ENCODE measurements at regions not wholly inside any gene's neighbourhood (a gene's known extent, or its start where the extent isn't known, plus 50 kb on each side); places are given as distances from the start of the nearest gene placed in this dataset.

DNA sequence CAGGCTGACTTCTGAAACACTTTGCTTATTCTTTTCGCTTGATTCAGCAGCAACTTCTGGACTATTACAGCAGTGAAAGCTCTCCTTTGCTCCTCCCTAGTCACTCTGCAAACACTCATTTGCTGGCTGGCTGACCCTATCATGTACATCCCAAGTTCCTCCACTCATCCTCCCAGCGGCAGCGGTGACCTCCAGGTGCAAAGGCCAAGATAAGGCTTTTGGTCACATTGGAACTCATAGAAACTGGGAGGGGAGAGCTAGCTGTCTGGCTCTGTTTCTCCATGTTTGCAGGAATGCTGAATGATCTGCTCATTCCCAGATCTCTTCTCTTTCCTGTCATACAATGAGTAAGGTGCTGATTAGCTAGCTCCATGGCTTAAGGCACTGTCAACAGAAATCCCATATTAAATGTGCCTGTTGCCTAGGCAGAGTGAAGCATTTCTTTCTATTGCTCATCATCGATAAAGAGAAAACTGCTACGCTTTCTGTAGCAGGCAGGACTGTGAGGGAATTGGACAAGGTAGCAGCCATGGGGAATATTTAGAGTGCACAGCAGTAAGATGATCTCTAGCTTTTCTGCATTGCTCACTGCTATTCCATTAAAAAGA lies 250.5 kb upstream of the PDE4D start:
- Histone ChIP-seq H3K27me3 (ENCODE audit: insufficient read depth, low read length) (no peaks in the 10 kb centered on the region), H3K4me3 (ENCODE audit: low read length) (no peak overlapping the region), H3K4me1 (ENCODE audit: insufficient read depth, low read length) (no peaks in the 10 kb centered on the region), H3K9me3 (ENCODE audit: low read depth, low read length) (peaks cover under 1% of the 10 kb centered on the region)

DNA sequence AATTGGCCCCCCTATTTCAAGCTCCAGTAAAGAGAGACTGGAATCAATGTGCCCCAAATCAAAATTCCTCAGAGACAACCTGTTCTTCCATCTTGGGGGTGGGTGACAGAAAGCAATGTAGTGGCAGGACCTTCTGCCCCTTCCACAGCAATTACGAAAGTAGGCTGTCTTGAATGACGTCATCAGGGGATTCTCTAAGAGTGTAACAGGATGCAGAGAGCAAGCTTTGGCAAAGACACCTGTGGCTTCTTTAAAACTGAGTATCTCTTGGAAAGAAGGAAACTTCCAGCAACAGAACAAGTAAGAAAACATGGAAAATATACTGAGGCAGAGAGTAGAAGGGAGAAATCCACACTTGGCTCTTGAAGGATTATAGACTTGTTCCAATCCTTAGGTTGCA lies 247.6 kb upstream of the PDE4D start:
- H3K9me3 ChIP-seq (ENCODE audit: low read depth, low read length) = no peaks in the 10 kb centered on the region
- H3K4me3 ChIP-seq (ENCODE audit: low read length) = no peak overlapping the region
- no peaks in the 10 kb centered on the region for H3K27me3 ChIP-seq (ENCODE audit: insufficient read depth, low read length)
- H3K4me1 ChIP-seq (ENCODE audit: insufficient read depth, low read length) = no peaks in the 10 kb centered on the region

DNA sequence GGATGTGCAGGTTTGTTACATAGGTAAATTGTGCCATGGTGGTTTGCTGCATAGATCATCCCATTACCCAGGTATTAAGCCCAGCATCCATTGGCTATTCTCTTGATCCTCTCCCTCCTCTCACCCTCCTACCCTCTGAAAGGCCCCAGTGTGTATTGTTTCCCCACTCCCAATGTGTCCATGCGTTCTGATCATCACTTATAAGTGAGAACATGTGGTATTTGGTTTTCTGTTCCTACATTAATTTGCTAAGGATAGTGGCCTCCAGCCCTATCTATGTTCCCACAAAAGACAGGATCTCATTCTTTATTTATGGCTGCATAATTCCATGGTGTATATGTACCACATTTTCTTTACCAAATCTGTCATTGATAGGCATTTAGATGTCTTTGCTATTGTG lies 243.3 kb upstream of the PDE4D start:
- Histone ChIP-seq H3K4me1 (ENCODE audit: insufficient read depth, low read length) (no peaks in the 10 kb centered on the region), H3K9me3 (ENCODE audit: low read depth, low read length) (no peaks in the 10 kb centered on the region), H3K4me3 (ENCODE audit: low read length) (no peak overlapping the region), H3K27me3 (ENCODE audit: insufficient read depth, low read length) (no peaks in the 10 kb centered on the region)

DNA sequence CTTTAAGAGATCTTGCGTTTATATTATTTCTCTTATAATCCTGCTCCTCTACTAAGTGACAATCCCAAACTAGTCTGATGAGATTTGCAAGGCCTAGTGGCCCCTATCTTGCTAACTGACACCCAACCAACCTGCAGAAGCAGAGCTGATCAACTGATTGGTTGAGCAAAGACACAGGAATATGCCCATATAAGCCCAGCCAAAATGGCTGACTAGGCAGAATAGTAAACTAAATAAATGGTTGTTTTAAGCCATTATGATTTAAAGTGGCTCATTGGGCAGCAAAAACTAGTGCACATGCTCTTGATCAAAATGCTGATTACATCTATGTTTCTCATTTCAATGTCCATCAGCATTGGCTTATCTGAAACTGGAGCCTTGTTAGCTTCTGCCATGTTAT lies 238.0 kb upstream of the PDE4D start:
- Histone ChIP-seq H3K4me3 (ENCODE audit: low read length) (no peak overlapping the region), H3K27me3 (ENCODE audit: insufficient read depth, low read length) (no peaks in the 10 kb centered on the region), H3K9me3 (ENCODE audit: low read depth, low read length) (no peaks in the 10 kb centered on the region), H3K4me1 (ENCODE audit: insufficient read depth, low read length) (no peaks in the 10 kb centered on the region)

DNA sequence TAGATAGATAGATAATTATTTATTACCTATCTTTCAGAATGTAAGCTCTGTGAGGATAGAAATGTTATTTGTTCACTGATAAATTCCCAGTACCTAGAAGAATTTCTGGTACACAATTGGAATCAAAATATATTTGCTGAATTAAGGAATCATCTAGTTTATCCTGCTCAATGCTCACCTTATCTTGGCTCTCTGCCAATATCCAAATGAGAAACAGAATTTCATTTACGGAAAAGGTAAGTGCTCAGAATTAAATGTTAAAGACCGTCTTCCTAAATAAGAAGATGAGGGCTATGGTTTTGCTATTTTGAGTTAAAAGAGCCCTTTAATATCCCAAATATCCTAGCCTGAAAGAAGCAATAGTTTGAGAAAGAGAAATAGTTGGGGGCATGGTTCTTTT lies 232.1 kb upstream of the PDE4D start:
- no peaks in the 10 kb centered on the region for H3K9me3 ChIP-seq (ENCODE audit: low read depth, low read length)
- no peaks in the 10 kb centered on the region for H3K27me3 ChIP-seq (ENCODE audit: insufficient read depth, low read length)
- peaks cover 6% of the 10 kb centered on the region for H3K4me1 ChIP-seq (ENCODE audit: insufficient read depth, low read length)
- H3K4me3 ChIP-seq (ENCODE audit: low read length) = no peak overlapping the region

DNA sequence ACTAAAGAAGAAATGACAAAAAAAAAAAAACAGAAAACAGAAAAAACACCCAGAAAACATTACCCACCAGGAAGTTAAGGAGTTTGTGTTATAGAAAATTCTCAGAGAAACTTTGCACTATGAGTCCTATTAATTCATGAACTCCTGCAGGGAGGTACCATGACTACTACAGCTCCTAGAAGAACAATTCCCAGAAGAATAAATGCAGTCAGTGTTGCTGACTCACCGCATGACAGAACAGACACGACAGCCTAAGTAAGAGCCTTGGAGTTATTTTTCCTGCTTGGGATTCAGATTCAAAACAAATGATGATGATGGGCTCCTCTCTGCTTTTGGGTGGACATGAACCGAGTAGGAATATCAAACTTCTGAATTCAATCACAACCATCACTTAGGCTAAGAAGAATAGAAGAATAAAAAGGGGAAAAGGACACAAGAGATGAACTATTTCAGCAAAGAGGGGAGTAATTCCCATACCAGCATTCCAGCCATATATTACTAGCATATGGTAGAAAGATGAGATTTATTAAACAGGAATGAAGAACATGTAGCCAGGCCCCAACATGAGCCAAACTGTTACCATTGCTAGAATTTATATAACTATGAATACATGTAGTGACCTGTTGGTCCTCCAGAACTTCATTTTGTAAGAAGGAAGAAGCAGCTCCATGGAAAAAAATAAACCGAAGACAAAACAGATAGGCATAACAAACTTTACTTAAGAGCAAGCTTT lies 209.6 kb upstream of the PDE4D start:
- H3K9me3 ChIP-seq (ENCODE audit: low read depth, low read length) = no peaks in the 10 kb centered on the region
- H3K27me3 ChIP-seq (ENCODE audit: insufficient read depth, low read length) = no peaks in the 10 kb centered on the region
- H3K4me1 ChIP-seq (ENCODE audit: insufficient read depth, low read length) = peaks cover 6% of the 10 kb centered on the region
- H3K4me3 ChIP-seq (ENCODE audit: low read length) = no peak overlapping the region

DNA sequence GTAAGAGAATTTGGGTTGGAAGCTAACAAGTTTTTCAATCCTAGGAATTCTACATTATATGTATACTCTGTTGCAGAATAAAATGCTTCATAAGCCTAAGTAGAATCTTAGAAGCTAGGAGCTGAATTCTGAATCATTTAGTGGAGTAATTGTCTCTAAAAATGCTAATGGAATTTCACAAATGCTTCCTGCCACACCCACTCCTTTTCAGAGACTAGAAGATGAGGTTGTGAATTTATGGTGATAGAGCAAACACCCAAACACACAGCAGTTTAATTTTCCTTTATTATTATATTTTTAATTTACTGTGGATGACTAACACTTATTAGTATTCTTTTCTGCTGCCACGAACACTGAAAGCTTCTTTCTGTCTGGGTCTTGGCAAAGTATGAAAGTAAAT lies 208.0 kb upstream of the PDE4D start:
- no peaks in the 10 kb centered on the region for H3K27me3 ChIP-seq (ENCODE audit: insufficient read depth, low read length)
- H3K9me3 ChIP-seq (ENCODE audit: low read depth, low read length) = no peaks in the 10 kb centered on the region
- H3K4me3 ChIP-seq (ENCODE audit: low read length) = no peak overlapping the region
- peaks cover 6% of the 10 kb centered on the region for H3K4me1 ChIP-seq (ENCODE audit: insufficient read depth, low read length)

DNA sequence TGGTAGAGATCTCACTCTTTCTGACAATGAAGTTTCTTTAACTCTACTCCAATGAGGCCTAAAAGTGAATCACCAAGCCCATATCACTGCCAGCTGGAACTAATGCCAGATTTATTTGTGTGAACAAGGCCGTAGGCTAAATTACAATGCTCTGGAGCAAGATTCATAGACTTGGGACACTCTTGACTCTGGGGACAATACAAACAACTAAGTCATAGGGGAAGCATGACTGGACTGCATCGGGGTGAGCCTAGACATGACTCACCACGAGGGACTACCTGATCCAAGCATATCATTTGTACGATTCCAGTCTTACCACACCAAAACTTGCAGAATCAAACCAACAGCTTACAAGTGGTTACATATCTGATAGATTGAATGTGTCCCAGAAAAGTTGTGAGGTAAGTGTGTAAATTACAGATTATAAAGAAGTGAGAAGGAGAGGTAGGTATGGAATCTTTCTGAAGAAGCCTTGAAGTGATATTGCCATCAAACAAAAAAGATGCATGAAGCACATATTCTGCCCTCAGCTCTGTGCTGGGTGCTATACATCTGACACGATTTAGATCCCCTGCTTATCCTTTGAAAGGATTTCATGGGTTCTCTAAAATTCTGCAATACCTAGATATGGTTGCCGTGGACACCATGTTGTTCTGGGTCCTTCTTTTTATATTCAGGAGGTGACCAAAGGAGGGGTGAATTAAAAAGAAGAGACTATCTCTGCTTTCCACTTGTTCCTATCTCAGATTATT lies 199.3 kb upstream of the PDE4D start:
- H3K9me3 ChIP-seq (ENCODE audit: low read depth, low read length) = peaks cover 12% of the 10 kb centered on the region
- no peak overlapping the region for H3K4me3 ChIP-seq (ENCODE audit: low read length)
- H3K27me3 ChIP-seq (ENCODE audit: insufficient read depth, low read length) = no peaks in the 10 kb centered on the region

DNA sequence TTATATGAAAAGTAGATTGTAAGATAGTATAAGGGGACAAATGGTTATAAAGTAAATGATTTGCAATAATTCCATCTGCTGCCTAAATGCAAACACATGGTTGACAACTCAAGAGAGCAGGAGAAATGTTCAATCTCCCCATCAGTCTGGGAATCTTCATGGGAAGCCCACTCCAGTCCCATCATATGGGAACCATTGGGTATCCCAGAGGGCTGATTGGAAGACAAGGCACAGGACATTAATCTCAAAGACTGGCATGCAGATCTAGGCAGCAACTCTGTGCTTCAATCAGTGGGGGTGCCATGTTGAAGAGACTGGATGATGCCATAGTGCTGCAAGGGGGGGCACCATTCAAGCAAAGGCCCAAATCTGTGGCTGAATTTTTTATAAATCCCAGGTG lies 193.1 kb upstream of the PDE4D start:
- Histone ChIP-seq H3K4me1 (ENCODE audit: insufficient read depth, low read length) (no peaks in the 10 kb centered on the region), H3K27me3 (ENCODE audit: insufficient read depth, low read length) (no peaks in the 10 kb centered on the region), H3K9me3 (ENCODE audit: low read depth, low read length) (peaks cover 22% of the 10 kb centered on the region), H3K4me3 (ENCODE audit: low read length) (no peak overlapping the region)

More for the DNA sequence above, 199.3 kb upstream of the PDE4D start:
- no peaks in the 10 kb centered on the region for H3K4me1 ChIP-seq (ENCODE audit: insufficient read depth, low read length)

DNA sequence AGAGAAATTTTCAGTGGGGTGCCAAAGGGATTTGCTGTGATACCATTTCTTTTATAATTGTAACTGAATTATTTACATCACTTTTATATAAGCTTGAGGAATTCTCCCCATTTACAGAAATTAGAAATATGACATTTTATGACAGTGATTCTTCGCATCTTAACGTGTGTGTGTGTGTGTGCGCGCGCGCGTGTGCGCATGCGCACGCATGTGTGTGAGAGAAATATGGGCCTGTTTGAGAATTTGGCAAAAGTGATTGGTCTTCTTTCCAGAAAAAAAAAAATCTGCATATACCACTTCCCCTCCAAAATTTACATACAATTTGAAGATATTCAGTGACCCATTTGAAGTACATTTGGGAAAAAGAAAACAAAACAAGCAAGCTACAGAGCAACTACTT lies 190.7 kb upstream of the PDE4D start:
- Histone ChIP-seq H3K4me1 (ENCODE audit: insufficient read depth, low read length) (no peaks in the 10 kb centered on the region), H3K27me3 (ENCODE audit: insufficient read depth, low read length) (no peaks in the 10 kb centered on the region), H3K9me3 (ENCODE audit: low read depth, low read length) (peaks cover 21% of the 10 kb centered on the region), H3K4me3 (ENCODE audit: low read length) (no peak overlapping the region)

DNA sequence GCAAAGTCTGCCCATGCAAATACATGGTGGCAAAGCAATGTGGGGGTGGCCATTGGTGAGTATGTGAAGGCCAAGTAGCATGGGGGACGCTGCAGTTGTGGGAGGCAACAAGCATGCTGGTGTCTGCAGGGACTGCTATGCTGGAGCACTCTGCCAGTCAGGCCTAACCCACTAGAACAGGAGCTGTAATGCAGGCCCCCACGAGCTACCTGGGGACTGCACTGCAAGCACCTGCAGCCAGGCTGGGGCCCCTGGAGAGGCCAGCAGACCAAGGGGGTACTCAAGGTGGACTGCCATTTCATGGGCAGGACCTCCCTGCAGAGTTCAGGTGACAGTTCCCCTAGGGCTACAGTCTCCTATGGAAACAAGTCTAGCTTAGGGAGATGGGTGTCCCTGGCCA lies 183.8 kb upstream of the PDE4D start:
- Histone ChIP-seq H3K4me3 (ENCODE audit: low read length) (no peak overlapping the region), H3K27me3 (ENCODE audit: insufficient read depth, low read length) (no peaks in the 10 kb centered on the region), H3K9me3 (ENCODE audit: low read depth, low read length) (peaks cover 21% of the 10 kb centered on the region), H3K4me1 (ENCODE audit: insufficient read depth, low read length) (no peaks in the 10 kb centered on the region)

DNA sequence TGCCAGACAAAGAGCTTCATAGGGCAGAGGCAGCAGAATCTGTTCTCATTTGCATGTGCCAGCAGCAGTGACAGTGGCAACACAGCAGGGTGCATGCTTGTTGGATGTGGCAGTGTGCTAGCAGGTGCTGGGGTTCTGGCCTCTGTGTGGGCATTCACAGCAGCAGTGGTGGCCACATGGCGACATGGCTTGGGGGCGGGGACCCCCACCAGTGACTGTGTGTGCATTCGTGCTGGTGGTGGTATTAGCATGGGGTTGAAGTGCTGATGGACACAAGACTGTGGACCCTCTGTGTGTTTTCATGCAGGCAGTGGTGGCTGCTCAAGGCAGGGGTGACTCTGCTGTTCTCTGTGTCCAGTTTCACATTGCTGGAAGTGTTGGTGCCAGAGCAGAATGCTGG lies 183.2 kb upstream of the PDE4D start:
- Histone ChIP-seq H3K4me1 (ENCODE audit: insufficient read depth, low read length) (no peaks in the 10 kb centered on the region), H3K27me3 (ENCODE audit: insufficient read depth, low read length) (no peaks in the 10 kb centered on the region)

DNA sequence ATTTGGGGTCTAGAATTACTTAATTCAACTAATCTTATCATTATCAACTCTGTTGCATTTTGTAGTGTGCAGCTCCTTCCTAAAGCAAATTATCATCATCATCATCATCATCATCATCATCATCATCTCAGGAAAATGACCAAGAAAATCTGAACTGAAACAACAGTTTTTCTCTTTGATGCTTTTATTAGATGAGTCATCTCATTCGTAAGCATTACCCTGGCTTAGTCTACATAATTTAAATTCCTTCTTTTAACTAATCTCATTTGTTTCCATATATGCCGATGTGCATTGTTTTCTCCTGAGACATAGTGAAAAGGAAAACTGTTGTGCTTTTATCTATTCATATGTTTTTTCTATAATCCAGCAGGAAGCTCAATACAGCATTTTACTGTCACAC lies 173.0 kb upstream of the PDE4D start:
- H3K27me3 ChIP-seq (ENCODE audit: insufficient read depth, low read length) = no peaks in the 10 kb centered on the region
- H3K4me3 ChIP-seq (ENCODE audit: low read length) = no peak overlapping the region
- H3K4me1 ChIP-seq (ENCODE audit: insufficient read depth, low read length) = no peaks in the 10 kb centered on the region
- H3K9me3 ChIP-seq (ENCODE audit: low read depth, low read length) = no peaks in the 10 kb centered on the region

More for the DNA sequence above, 183.2 kb upstream of the PDE4D start:
- no peak overlapping the region for H3K4me3 ChIP-seq (ENCODE audit: low read length)
- H3K9me3 ChIP-seq (ENCODE audit: low read depth, low read length) = peaks cover 21% of the 10 kb centered on the region

DNA sequence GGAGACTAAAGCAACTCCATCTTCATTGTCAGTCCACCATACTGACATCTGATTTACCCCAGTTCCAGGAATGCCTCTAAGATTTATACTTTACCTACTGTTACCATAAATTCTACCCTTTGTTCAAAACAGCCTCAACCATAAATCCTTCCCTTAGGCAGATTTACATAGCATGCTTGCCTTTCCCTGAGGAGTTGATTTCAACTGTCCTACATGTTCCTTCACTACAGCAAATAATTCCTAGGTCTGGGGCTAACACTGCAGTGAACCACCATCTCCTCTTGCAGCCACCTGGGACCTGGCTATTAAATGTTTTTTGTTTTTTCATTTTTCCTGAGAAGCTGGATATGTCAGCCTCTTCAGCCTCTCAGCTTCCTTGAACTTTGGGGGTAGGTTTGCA lies 166.9 kb upstream of the PDE4D start:
- Histone ChIP-seq H3K4me3 (ENCODE audit: low read length) (no peak overlapping the region), H3K4me1 (ENCODE audit: insufficient read depth, low read length) (no peaks in the 10 kb centered on the region), H3K27me3 (ENCODE audit: insufficient read depth, low read length) (no peaks in the 10 kb centered on the region), H3K9me3 (ENCODE audit: low read depth, low read length) (no peaks in the 10 kb centered on the region)

DNA sequence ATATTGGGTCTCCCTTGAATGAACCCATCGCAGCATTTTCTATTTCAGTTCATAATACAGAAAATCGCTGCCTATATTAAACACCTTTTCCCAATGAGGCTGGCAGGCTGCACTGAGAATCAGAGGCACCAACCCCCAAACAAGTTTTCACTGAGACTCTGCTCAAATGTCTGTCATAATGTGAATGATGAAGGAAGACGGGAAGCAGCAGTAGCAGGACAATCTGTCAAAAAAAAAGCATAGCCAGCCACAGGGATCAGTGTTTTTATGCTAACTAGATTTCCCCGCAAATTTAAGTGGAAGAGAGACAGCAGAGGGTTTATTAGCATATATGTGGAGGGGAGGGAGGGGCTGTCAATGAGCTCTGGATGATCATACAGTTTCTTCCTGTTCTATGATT lies 162.7 kb upstream of the PDE4D start:
- Histone ChIP-seq H3K4me1 (ENCODE audit: insufficient read depth, low read length) (no peaks in the 10 kb centered on the region), H3K27me3 (ENCODE audit: insufficient read depth, low read length) (no peaks in the 10 kb centered on the region), H3K9me3 (ENCODE audit: low read depth, low read length) (peaks cover 5% of the 10 kb centered on the region), H3K4me3 (ENCODE audit: low read length) (no peak overlapping the region)

All from mononuclear cell (primary cell).